GM23248 (cell line): ENCODE measurements at regions not wholly inside any gene's neighbourhood (a gene's known extent, or its start where the extent isn't known, plus 50 kb on each side); places are given as distances from the start of the nearest gene placed in this dataset.
A peak's percentile ranks its signal among the peaks of the same experiment; 100 is the strongest.

Experiments
- DNase-seq: peaks from one replicate; pipeline ENCODE4 v3.0.0-alpha.2; 2015
- H2AFZ ChIP-seq: fragments of 200-600 bp; sonication (generic); 2 replicates; pipeline ENCODE4 v1.6.1; 2016; ENCODE audit warnings: antibody characterized with exemption
- H3F3A ChIP-seq: fragments of 200-600 bp; sonication (generic); 2 replicates; pipeline ENCODE4 v1.6.1; 2016; ENCODE audit warnings: mild to moderate bottlenecking, antibody characterized with exemption, mixed run types; ENCODE audit not compliant: insufficient read depth
- H3K27ac ChIP-seq: fragments of 200-600 bp; sonication (generic); 2 replicates; pipeline ENCODE4 v1.5.1; 2016; ENCODE audit warnings: mild to moderate bottlenecking
- H3K27me3 ChIP-seq: fragments of 200-600 bp; sonication (generic); replicated peaks from 2 replicates; pipeline ENCODE4 v1.6.1; 2016; ENCODE audit warnings: mild to moderate bottlenecking; ENCODE audit not compliant: insufficient read depth
- H3K36me3 ChIP-seq: fragments of 200-600 bp; sonication (generic); 2 replicates; pipeline ENCODE4 v1.6.1; 2016; ENCODE audit warnings: low read depth, mild to moderate bottlenecking
- H3K4me1 ChIP-seq: fragments of 200-600 bp; sonication (generic); 2 replicates; pipeline ENCODE4 v1.6.1; 2016; ENCODE audit warnings: mild to moderate bottlenecking; ENCODE audit not compliant: insufficient read depth
- H3K4me2 ChIP-seq: fragments of 200-600 bp; sonication (generic); one replicate; pipeline ENCODE4 v1.6.1; 2016; ENCODE audit warnings: mild to moderate bottlenecking; ENCODE audit not compliant: unreplicated experiment
- H3K4me3 ChIP-seq: fragments of 200-600 bp; sonication (generic); 2 replicates; pipeline ENCODE4 v1.5.1; 2016; ENCODE audit warnings: mild to moderate bottlenecking
- H3K79me2 ChIP-seq: fragments of 200-600 bp; sonication (generic); 2 replicates; pipeline ENCODE4 v1.6.1; 2016; ENCODE audit warnings: mild to moderate bottlenecking; ENCODE audit not compliant: insufficient read depth
- H3K9ac ChIP-seq: fragments of 200-600 bp; sonication (generic); 2 replicates; pipeline ENCODE4 v1.6.1; 2016; ENCODE audit warnings: mild to moderate bottlenecking
- H3K9me2 ChIP-seq: fragments of 200-600 bp; sonication (generic); 2 replicates; pipeline ENCODE4 v1.6.1; 2016; ENCODE audit warnings: mixed run types, mild to moderate bottlenecking, moderate library complexity; ENCODE audit not compliant: insufficient read depth
- H3K9me3 ChIP-seq: fragments of 200-600 bp; sonication (generic); one replicate; pipeline ENCODE4 v1.6.1; 2017; ENCODE audit warnings: low read depth
- H4K20me1 ChIP-seq: fragments of 200-600 bp; sonication (generic); 2 replicates; pipeline ENCODE4 v1.6.0; 2016; ENCODE audit not compliant: insufficient read depth
- EZH2 ChIP-seq: fragments of 200-600 bp; sonication (generic); IDR thresholded peaks from 2 replicates; pipeline ENCODE4 v1.6.1; 2018; ENCODE audit warnings: antibody characterized with exemption, mild to moderate bottlenecking; ENCODE audit not compliant: insufficient read depth, poor library complexity, severe bottlenecking
- EZH2phosphoT487 ChIP-seq: fragments of 200-600 bp; sonication (generic); IDR thresholded peaks from 2 replicates; pipeline ENCODE4 v1.6.1; 2018; ENCODE audit warnings: antibody characterized with exemption, moderate library complexity, mild to moderate bottlenecking, low read depth; ENCODE audit not compliant: insufficient read depth
- WGBS, 2 experiments: methylation state at CpG; one replicate each; pipeline ENCODE4 v1.1.6; 2015 to 2017; ENCODE audit warnings: low lambda C conversion rate in 2 of 2, low coverage in 1 of 2; ENCODE audit errors: missing lambda C conversion rate in 2 of 2; 5-methylcytosine and 5-hydroxymethylcytosine counted together
- in situ Hi-C: fragments of 300-500 bp; cut with MboI; formaldehyde crosslinking; loops from 2 replicates; pipeline ENCODE4 v1.15.0; 2020

GRCh38 chr18:29892960-29893558 is 1149.5 kb downstream of the DSC3 start:
- H3K4me3 ChIP-seq = no peak overlapping the region
- 48 to 49% methylated on average over 2 of the region's 2 CpGs for WGBS, 2 experiments
- H3K4me1 ChIP-seq = no peaks in the 10 kb centered on the region
- no peak overlapping the region for H2AFZ ChIP-seq
- no peaks in the 10 kb centered on the region for H3K36me3 ChIP-seq
- no peak overlapping the region for H3K4me2 ChIP-seq
- in situ Hi-C loops = loop anchor here (10.0 to 25.0 kb wide), 2 partner anchors 382 to 1069 kb away; no protein-coding TSS in a partner anchor
- H4K20me1 ChIP-seq = no peaks in the 10 kb centered on the region
- no peaks in the 10 kb centered on the region for H3K27me3 ChIP-seq
- TF ChIP-seq EZH2phosphoT487 (no peak), EZH2 (no peak)
- H3K9me2 ChIP-seq = no peaks in the 10 kb centered on the region
- no peak overlapping the region for H3K9ac ChIP-seq
- no peaks in the 10 kb centered on the region for H3K9me3 ChIP-seq
- DNase-seq = peak; percentile 20
- no peaks in the 10 kb centered on the region for H3F3A ChIP-seq
- H3K79me2 ChIP-seq = no peaks in the 10 kb centered on the region
- no peak overlapping the region for H3K27ac ChIP-seq

DNA sequence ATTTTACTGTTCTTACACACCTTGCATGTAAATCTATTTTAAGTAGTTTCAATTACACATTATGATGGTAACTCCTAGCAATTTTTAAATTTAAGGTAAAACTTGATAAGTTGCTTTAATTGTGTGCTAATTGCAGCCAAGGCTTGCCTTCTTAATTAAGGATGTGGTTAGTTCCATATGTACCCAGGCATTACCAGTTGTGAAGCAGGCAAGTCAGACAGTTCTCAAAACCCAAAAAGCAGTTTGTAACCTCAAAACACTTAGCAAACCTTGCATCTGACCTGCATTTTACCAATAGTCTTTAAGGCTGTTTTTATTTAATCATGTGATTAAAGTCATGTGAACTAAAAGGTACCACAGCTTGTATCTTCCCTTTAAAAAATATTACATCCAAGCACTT is 1159.4 kb downstream of the DSC3 start:
- Histone ChIP-seq H3K4me1 (no peaks in the 10 kb centered on the region), H3K27me3 (no peaks in the 10 kb centered on the region), H3K79me2 (no peaks in the 10 kb centered on the region), H3K9me3 (no peaks in the 10 kb centered on the region), H3K4me2 (no peak overlapping the region), H3K27ac (no peak overlapping the region), H3K4me3 (no peak overlapping the region), H3K9me2 (no peaks in the 10 kb centered on the region), H3K36me3 (no peaks in the 10 kb centered on the region), H2AFZ (no peak overlapping the region), H3K9ac (no peak overlapping the region), H4K20me1 (no peaks in the 10 kb centered on the region), H3F3A (no peaks in the 10 kb centered on the region)
- in situ Hi-C loops = loop anchor here (25.0 kb wide), 1 partner anchor 1079 kb away; no protein-coding TSS in a partner anchor
- no peak for DNase-seq
- TF ChIP-seq EZH2phosphoT487 = no peak
- TF ChIP-seq EZH2 = no peak

GRCh38 chr18:29882620-29883019 is 1159.9 kb downstream of the DSC3 start:
- no peaks in the 10 kb centered on the region for H3K36me3 ChIP-seq
- no peak overlapping the region for H3K9ac ChIP-seq
- 16 to 17% methylated on average over 1 of the region's 1 CpG for whole genome bisulfite sequencing, 2 experiments
- no peaks in the 10 kb centered on the region for H3K27me3 ChIP-seq
- DNase-seq = no peak
- no peak overlapping the region for H3K4me3 ChIP-seq
- H3K4me1 ChIP-seq = no peaks in the 10 kb centered on the region
- in situ Hi-C loops = loop anchor here (25.0 kb wide), 1 partner anchor 1080 kb away; no protein-coding TSS in a partner anchor
- no peak overlapping the region for H3K4me2 ChIP-seq
- H2AFZ ChIP-seq = no peak overlapping the region
- no peak for TF ChIP-seq EZH2
- no peak for TF ChIP-seq EZH2phosphoT487
- H4K20me1 ChIP-seq = no peaks in the 10 kb centered on the region
- no peak overlapping the region for H3K27ac ChIP-seq
- H3K9me2 ChIP-seq = no peaks in the 10 kb centered on the region
- no peaks in the 10 kb centered on the region for H3K79me2 ChIP-seq
- H3K9me3 ChIP-seq = no peaks in the 10 kb centered on the region
- no peaks in the 10 kb centered on the region for H3F3A ChIP-seq

GRCh38 chr18:29879763-29880162 is 1162.8 kb downstream of the DSC3 start:
- 22 to 31% methylated on average over 2 of the region's 2 CpGs for WGBS, 2 experiments

More at GRCh38 chr18:29879763-29880162, 1162.8 kb downstream of the DSC3 start:
- H3K79me2 ChIP-seq = no peaks in the 10 kb centered on the region
- no peak for TF ChIP-seq EZH2
- TF ChIP-seq EZH2phosphoT487 = no peak
- H3K4me1 ChIP-seq = no peaks in the 10 kb centered on the region
- no peaks in the 10 kb centered on the region for H3F3A ChIP-seq
- no peaks in the 10 kb centered on the region for H4K20me1 ChIP-seq
- no peak overlapping the region for H3K4me2 ChIP-seq
- no peaks in the 10 kb centered on the region for H3K9me2 ChIP-seq
- no peak for DNase-seq
- no peaks in the 10 kb centered on the region for H3K36me3 ChIP-seq
- no peaks in the 10 kb centered on the region for H3K27me3 ChIP-seq
- no peaks in the 10 kb centered on the region for H3K9me3 ChIP-seq
- H2AFZ ChIP-seq = no peak overlapping the region
- H3K4me3 ChIP-seq = no peak overlapping the region
- H3K27ac ChIP-seq = no peak overlapping the region
- in situ Hi-C loops = loop anchor here (25.0 kb wide), 1 partner anchor 1083 kb away; no protein-coding TSS in a partner anchor
- no peak overlapping the region for H3K9ac ChIP-seq
